ENCODE measurements at regions not wholly inside any gene's neighbourhood (a gene's known extent, or its start where the extent isn't known, plus 50 kb on each side); places are given as distances from the start of the nearest gene placed in this dataset.
A peak's percentile ranks its signal among the peaks of the same experiment; 100 is the strongest.

DNA sequence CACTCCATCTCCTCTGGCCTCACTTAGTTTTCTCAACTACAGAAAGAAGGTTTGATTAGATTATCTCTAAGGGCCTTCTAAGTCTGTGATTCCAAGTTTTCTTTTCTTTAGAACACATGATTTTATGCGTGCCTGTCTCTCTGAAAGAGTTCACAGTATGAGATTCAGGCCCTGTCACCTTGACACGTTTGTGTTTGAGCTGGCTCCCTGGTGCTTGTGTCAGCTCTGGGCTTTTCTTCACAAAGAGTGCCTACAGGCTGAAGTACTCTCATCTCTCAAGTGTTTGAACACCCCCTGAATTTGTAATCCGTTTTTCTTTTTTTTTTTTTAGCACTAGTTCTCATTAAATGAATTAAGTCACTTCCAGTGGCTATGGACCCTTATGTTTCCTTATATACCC is 306.9 kb upstream of the C9orf72 start:
- no peak for DNase-seq (ENCODE audit: low read depth in 2 of 2)

GRCh38 chr9:27880635-27881034 is 307.4 kb upstream of the C9orf72 start:
- no peak for DNase-seq (ENCODE audit: low read depth in 2 of 2)

- DNase-seq (ENCODE audit: low read depth in 2 of 2), result peak; percentile 10 to 33
Observed at GRCh38 chr9:27888661-27889295, 315.5 kb upstream of the C9orf72 start.

- no peak for DNase-seq (ENCODE audit: low read depth in 2 of 2)
Observed at GRCh38 chr9:27924502-27924901, 351.2 kb upstream of the C9orf72 start.

GRCh38 chr9:27925815-27926214 is 352.5 kb upstream of the C9orf72 start:
- DNase-seq (ENCODE audit: low read depth in 2 of 2), result no peak

- DNase-seq (ENCODE audit: low read depth in 2 of 2), result no peak
Observed at GRCh38 chr9:27929841-27930240, 356.6 kb upstream of the C9orf72 start.

DNA sequence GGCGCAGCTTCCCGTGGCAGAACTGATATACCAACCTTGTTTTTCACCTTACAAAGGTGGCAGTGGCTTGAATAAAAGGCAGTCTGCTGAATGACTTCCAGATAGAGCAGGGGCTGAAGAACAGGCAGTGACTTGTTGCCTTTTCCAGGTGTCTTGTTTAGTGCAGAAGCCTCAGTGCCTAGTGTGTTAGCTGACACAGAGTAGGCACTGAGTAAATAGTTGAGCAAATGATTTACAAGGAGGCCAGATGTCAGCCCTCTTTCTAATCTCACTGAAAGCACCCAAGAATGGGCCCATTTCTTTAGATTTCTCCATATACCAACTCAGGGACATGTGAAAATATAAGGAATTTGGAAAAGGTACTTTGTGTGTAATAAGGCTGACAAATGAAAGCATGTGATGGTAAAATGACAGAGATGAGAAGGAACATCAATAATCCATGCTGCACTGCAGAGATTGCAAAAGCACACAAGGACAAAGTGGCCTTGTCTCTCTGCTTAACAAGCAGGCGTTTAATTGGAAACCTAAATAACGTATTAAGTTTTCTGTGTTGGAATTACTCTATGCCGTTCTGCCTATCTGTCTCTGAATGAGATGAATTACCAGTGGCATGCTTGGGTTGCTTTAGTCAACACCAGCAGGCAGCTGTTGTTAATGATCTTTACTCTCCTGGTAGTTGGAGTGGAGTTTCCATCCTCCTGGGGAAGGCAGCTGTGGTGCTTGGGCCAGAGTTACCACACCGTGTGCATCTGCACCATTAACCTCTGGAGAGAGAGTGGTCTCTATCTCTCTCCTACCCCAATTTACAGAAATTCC is 360.1 kb upstream of the C9orf72 start:
- no peak for DNase-seq (ENCODE audit: low read depth in 2 of 2)

DNA sequence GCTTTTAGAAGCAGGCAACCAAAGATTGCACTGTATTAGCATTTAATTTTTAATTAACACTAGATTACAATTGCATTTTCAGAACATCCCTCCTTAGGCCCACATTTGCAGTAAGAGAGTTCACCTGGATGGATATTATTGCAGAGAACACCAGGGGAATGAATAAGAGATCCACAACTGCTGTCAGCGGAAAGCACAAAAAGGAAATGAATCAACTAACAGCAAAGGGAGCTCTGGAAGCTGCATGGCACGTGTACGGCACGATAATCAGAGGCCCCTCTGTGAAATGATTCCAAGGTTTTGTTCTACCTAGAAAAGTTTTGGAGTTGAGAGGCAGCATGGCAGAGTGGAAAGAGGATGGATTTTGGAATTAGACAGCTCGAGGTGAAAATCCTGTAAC is 361.2 kb upstream of the C9orf72 start:
- DNase-seq (ENCODE audit: low read depth in 2 of 2), result no peak

- no peak for DNase-seq (ENCODE audit: low read depth in 2 of 2)
Observed at GRCh38 chr9:27939186-27939585, 365.9 kb upstream of the C9orf72 start.

DNA sequence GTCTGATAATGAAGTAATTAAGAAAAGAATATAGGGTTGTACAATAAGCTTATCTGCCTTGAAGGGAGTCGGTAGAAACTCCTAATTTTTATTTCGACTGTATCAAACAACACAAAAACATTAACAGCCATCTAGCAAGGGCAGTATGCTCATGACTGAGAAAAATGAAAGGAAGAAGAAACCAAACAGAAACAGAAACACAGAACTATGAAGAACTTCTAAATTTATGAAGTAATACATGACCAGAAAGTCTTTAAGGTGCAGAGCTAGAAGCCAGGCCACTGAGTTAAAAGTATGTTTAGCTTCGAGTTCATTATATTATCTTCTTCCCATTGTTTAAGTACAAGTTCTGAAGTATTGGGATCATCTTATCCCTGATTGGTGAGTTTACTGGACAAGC is 367.3 kb upstream of the C9orf72 start:
- DNase-seq (ENCODE audit: low read depth in 2 of 2), result no peak

DNA sequence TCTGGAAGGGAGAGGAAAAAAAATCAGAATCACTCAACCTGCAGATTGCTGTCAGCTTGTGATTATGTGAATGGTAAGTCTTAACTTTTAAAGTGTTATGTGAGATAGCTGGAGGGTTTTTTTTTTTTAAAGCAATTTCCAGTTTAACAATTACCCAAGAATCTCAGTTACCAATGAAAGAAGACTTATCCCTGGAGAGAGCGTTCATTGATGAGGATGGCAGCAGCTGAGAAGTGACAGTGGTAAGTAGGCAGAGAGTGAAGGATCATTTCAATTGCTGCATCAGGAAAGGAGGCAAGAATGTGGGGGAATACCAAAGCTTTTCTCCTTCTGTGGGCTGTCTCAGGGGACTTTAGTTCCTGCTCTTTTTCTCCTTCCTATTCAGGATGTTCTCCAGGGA is 370.2 kb upstream of the C9orf72 start:
- DNase-seq (ENCODE audit: low read depth in 2 of 2), result no peak

DNA sequence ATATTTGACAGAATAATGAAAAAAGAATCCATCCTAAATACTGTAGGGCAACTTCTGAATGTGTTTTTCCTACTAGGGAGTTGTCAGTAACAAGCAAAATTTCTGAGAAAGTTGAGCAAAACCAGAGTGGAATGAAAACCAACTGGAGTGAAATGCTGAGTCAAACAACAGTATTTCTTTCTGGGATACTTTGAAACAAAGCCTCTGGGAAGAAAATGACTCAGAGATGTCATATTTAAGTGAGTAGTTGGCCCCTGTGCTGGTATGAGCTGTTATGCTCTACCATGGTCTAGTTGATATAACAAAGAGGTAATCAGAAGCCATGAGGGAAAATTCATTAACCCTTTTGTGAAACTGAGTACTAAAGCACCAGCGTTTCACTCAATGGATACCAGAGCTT is 372.1 kb upstream of the C9orf72 start:
- no peak for DNase-seq (ENCODE audit: low read depth in 2 of 2)

- no peak for DNase-seq (ENCODE audit: low read depth in 2 of 2)
Observed at GRCh38 chr9:27950382-27950781, 377.1 kb upstream of the C9orf72 start.

GRCh38 chr9:27954858-27955257 is 381.6 kb upstream of the C9orf72 start:
- DNase-seq (ENCODE audit: low read depth in 2 of 2), result no peak

DNA sequence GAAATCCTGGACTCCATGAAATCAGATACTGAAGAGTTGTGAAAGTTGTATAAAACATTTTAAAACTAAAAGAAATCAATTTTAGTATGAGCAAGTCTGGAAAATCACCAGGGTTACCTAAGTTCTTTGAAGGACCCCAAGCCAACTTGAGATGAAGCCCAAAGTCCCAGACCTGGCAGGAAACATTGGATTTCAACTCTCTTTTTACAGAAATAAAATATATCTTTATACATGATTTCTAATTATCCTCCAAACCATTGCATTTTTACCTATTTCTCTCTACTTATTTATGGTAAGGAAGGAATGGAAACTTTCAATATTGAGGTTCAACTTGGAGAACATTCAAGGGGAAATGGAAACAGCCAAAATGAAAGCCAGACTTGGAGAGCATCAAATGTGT is 390.6 kb upstream of the C9orf72 start:
- no peak for DNase-seq (ENCODE audit: low read depth in 2 of 2)

GRCh38 chr9:27967210-27967609 is 393.9 kb upstream of the C9orf72 start:
- DNase-seq (ENCODE audit: low read depth in 2 of 2), result no peak

- no peak for DNase-seq (ENCODE audit: low read depth in 2 of 2)
Observed at GRCh38 chr9:27977931-27978330, 404.6 kb upstream of the C9orf72 start.

- DNase-seq (ENCODE audit: low read depth in 2 of 2), result no peak
Observed at GRCh38 chr9:27985714-27986113, 412.4 kb upstream of the C9orf72 start.

- DNase-seq (ENCODE audit: low read depth in 2 of 2), result no peak
Observed at GRCh38 chr9:27990524-27990923, 417.2 kb upstream of the C9orf72 start.

GRCh38 chr9:27991221-27991620 is 417.9 kb upstream of the C9orf72 start:
- no peak for DNase-seq (ENCODE audit: low read depth in 2 of 2)

GRCh38 chr9:28001096-28001495 is 427.8 kb upstream of the C9orf72 start:
- no peak for DNase-seq (ENCODE audit: low read depth in 2 of 2)

GRCh38 chr9:28004900-28005299 is 431.6 kb upstream of the C9orf72 start:
- no peak for DNase-seq (ENCODE audit: low read depth in 2 of 2)

- DNase-seq (ENCODE audit: low read depth in 2 of 2), result no peak
Observed at GRCh38 chr9:28005779-28006178, 432.5 kb upstream of the C9orf72 start.

All from stimulated activated CD4-positive, alpha-beta T cell treated with anti-CD3 and anti-CD28 coated beads, Interleukin-15, amount 100 ng/mL, for 48 hours (primary cell).